K562 (cell line): ENCODE measurements at regions not wholly inside any gene's neighbourhood (a gene's known extent, or its start where the extent isn't known, plus 50 kb on each side); places are given as distances from the start of the nearest gene placed in this dataset.
A peak's percentile ranks its signal among the peaks of the same experiment; 100 is the strongest.

ENCODE experiments used
- ATF7 ChIP-seq: fragments of 450-650 bp; IDR thresholded peaks from 2 replicates; pipeline ENCODE4 v1.7.1; 2014; ENCODE audit warnings: mild to moderate bottlenecking, moderate library complexity
- CBX2 ChIP-seq: fragments of 200-600 bp; sonication (generic); IDR thresholded peaks from one replicate; pipeline ENCODE4 v1.6.1; 2012; ENCODE audit warnings: mild to moderate bottlenecking, low read length, inconsistent platforms; ENCODE audit not compliant: insufficient read depth, poor library complexity, severe bottlenecking
- CEBPB ChIP-seq: fragments of 450-650 bp; IDR thresholded peaks from 2 replicates; pipeline ENCODE4 v1.6.1; 2016; ENCODE audit warnings: missing genetic modification characterization, missing compliant biosample characterization
- CEBPG ChIP-seq, 3 experiments: fragments of 200-800 bp in 1 of 3; sonication (Bioruptor generic) in 1 of 3; sonication (generic) in 1 of 3; formaldehyde crosslinking in 1 of 3; IDR thresholded peaks in 2 of 3; conservative IDR thresholded peaks in 1 of 3; 2 replicates each; pipeline versions ENCODE4 v1.6.1 to v1.8.0; 2016 to 2022; ENCODE audit warnings: missing compliant biosample characterization in 2 of 3, missing genetic modification characterization in 2 of 3, mild to moderate bottlenecking in 1 of 3, missing genetic modification reagents in 1 of 3
- CHCHD3 ChIP-seq: fragments of 250-450 bp; sonication (Bioruptor Pico); IDR thresholded peaks from 2 replicates; pipeline ENCODE4 v2.1.2; 2022; ENCODE audit warnings: mild to moderate bottlenecking
- CTBP1 ChIP-seq: fragments of 450-650 bp; IDR thresholded peaks from 2 replicates; pipeline ENCODE4 v1.6.1; 2016; ENCODE audit warnings: borderline replicate concordance
- FOS ChIP-seq: IDR thresholded peaks from 3 replicates; pipeline ENCODE4 v1.6.1; 2011; ENCODE audit not compliant: insufficient read length; ENCODE audit errors: extremely low read depth
- FOSL1 ChIP-seq: fragments of 200-800 bp; sonication (Bioruptor generic); conservative IDR thresholded peaks from 2 replicates; pipeline ENCODE4 v1.6.1; 2016; ENCODE audit warnings: missing genetic modification characterization, missing compliant biosample characterization
- FOXM1 ChIP-seq, 2 experiments: fragments of 450-650 bp in 1 of 2; sonication (generic) in 1 of 2; formaldehyde crosslinking in 1 of 2; IDR thresholded peaks; 2 replicates each; pipeline versions ENCODE4 v1.6.1 to v1.9.0; 2017 to 2022; ENCODE audit warnings: low read depth in 2 of 2, mild to moderate bottlenecking in 2 of 2, missing genetic modification reagents in 1 of 2, moderate library complexity in 1 of 2
- GABPA ChIP-seq: fragments of 200-800 bp; sonication (Bioruptor generic); conservative IDR thresholded peaks from 2 replicates; pipeline ENCODE4 v1.6.1; 2016; ENCODE audit warnings: low read depth, missing genetic modification characterization, missing compliant biosample characterization
- KAT2B ChIP-seq: IDR thresholded peaks from one replicate; pipeline ENCODE4 v1.6.1; 2012; ENCODE audit warnings: low read depth, mild to moderate bottlenecking, control low read depth, inconsistent platforms, low read length, moderate library complexity
- KDM1A ChIP-seq, 2 experiments: fragments of 450-650 bp; IDR thresholded peaks; 2 replicates each; pipeline ENCODE4 v1.6.1; 2016; ENCODE audit warnings: mild to moderate bottlenecking in 2 of 2
- KLF10 ChIP-seq: fragments of 250-450 bp; sonication (Bioruptor Pico); IDR thresholded peaks from 2 replicates; pipeline ENCODE4 v1.6.1; 2021; ENCODE audit warnings: matching md5 sums
- MECOM ChIP-seq: fragments of 250-450 bp; sonication (Bioruptor Pico); IDR thresholded peaks from 2 replicates; pipeline ENCODE4 v1.8.0; 2022; ENCODE audit warnings: inconsistent platforms
- MYNN ChIP-seq, 2 experiments: sonication (generic); formaldehyde crosslinking in 1 of 2; IDR thresholded peaks; 2 replicates each; pipeline versions ENCODE4 v1.5.0 to v1.6.1; 2016 to 2020; ENCODE audit warnings: antibody characterized with exemption in 1 of 2, missing genetic modification reagents in 1 of 2
- SIRT6 ChIP-seq: IDR thresholded peaks from one replicate; pipeline ENCODE4 v1.6.1; 2012; ENCODE audit warnings: low read depth, mild to moderate bottlenecking, control low read depth, inconsistent platforms, low read length, moderate library complexity
- SREBF2 ChIP-seq: sonication (generic); formaldehyde crosslinking; IDR thresholded peaks from 2 replicates; pipeline ENCODE4 v1.4.0; 2020; ENCODE audit warnings: mild to moderate bottlenecking, missing genetic modification reagents
- SRSF3 ChIP-seq: fragments of 200-400 bp; formaldehyde crosslinking; IDR thresholded peaks from 2 replicates; pipeline ENCODE4 v1.6.1; 2016; ENCODE audit warnings: mild to moderate bottlenecking, low read length, moderate library complexity; ENCODE audit not compliant: insufficient read depth
- STAT5A ChIP-seq: IDR thresholded peaks from 2 replicates; pipeline ENCODE4 v1.6.1; 2012; ENCODE audit warnings: low read length, inconsistent platforms, borderline replicate concordance
- TARDBP ChIP-seq: fragments of 450-650 bp; IDR thresholded peaks from 2 replicates; pipeline ENCODE4 v1.6.1; 2016
- TFAP4 ChIP-seq: sonication (generic); formaldehyde crosslinking; IDR thresholded peaks from 2 replicates; pipeline ENCODE4 v1.8.0; 2022; ENCODE audit warnings: missing genetic modification reagents, mild to moderate bottlenecking, moderate library complexity, borderline replicate concordance
- U2AF1 ChIP-seq: fragments of 200-400 bp; formaldehyde crosslinking; optimal IDR thresholded peaks from 2 replicates; pipeline ENCODE3; 2017; ENCODE audit warnings: mild to moderate bottlenecking, low read depth, low read length, moderate library complexity
- ZBTB11 ChIP-seq, 3 experiments: fragments of 200-800 bp in 1 of 3; fragments of 250-450 bp in 1 of 3; fragments of 450-650 bp in 1 of 3; sonication (Bioruptor Pico) in 1 of 3; sonication (Bioruptor generic) in 1 of 3; formaldehyde crosslinking in 1 of 3; IDR thresholded peaks; 2 replicates each; pipeline versions ENCODE4 v1.6.1 to v1.8.0; 2016 to 2022; ENCODE audit warnings: mild to moderate bottlenecking in 2 of 3, missing genetic modification characterization in 2 of 3, missing compliant biosample characterization in 1 of 3, moderate library complexity in 1 of 3
- ZNF217 ChIP-seq: sonication (generic); formaldehyde crosslinking; IDR thresholded peaks from 2 replicates; pipeline ENCODE4 v1.8.0; 2022; ENCODE audit warnings: mild to moderate bottlenecking, missing genetic modification reagents
- ZNF253 ChIP-seq: fragments of 250-450 bp; sonication (Bioruptor Pico); conservative IDR thresholded peaks from 2 replicates; pipeline ENCODE4 v1.6.1; 2021; ENCODE audit warnings: mild to moderate bottlenecking
- ZNF57 ChIP-seq: fragments of 450-650 bp; formaldehyde crosslinking; IDR thresholded peaks from 2 replicates; pipeline ENCODE4 v1.4.0; 2020; ENCODE audit warnings: mild to moderate bottlenecking, moderate library complexity
- ZNF586 ChIP-seq: fragments of 450-650 bp; formaldehyde crosslinking; conservative IDR thresholded peaks from 2 replicates; pipeline ENCODE4 v1.4.0; 2020; ENCODE audit warnings: mild to moderate bottlenecking, moderate library complexity

GRCh38 chr2:65630643-65631042, 198.2 kb upstream of the SPRED2 start (continued):
- TF ChIP-seq ZNF217 (no peak), CHCHD3 (CRISPR knock-in tag) (no peak), ZBTB11 (CRISPR knock-in tag; IDR thresholded peaks at IDR 0.05) (no peak), U2AF1 (no peak), SIRT6 (no peak), MYNN (IDR thresholded peaks at IDR 0.05) (no peak), MYNN (CRISPR knock-in tag; IDR thresholded peaks at IDR 0.05) (no peak), TARDBP (no peak), GABPA (tag) (no peak), CEBPB (tag) (peak; percentile 52), ATF7 (0 out of 2 replicates have a peak, but pooled peaks have one; percentile 27), KDM1A (IDR thresholded peaks at IDR 0.05) (no peak), ZNF253 (CRISPR knock-in tag) (no peak), KLF10 (CRISPR knock-in tag) (no peak), SRSF3 (no peak), ZNF586 (CRISPR knock-in tag) (no peak), CBX2 (no peak), ZNF57 (CRISPR knock-in tag) (no peak), FOSL1 (tag) (peak; percentile 76), KAT2B (no peak), TFAP4 (no peak), FOXM1 (IDR thresholded peaks at IDR 0.05; ENCODE audit: low read depth) (no peak), FOXM1 (CRISPR knock-in tag; IDR thresholded peaks at IDR 0.05; ENCODE audit: low read depth) (no peak), CTBP1 (peak; percentile 61), SREBF2 (CRISPR knock-in tag) (no peak), MECOM (CRISPR knock-in tag) (0 out of 2 replicates have a peak, but pooled peaks have one; percentile 17), STAT5A (no peak), CEBPG (CRISPR knock-in tag; IDR thresholded peaks at IDR 0.05) (no peak), CEBPG (tag; conservative IDR thresholded peaks at IDR 0.05 in 1 of 2, IDR thresholded peaks at IDR 0.05 in 1 of 2) (peak; percentile 68 to 91; a peak in 3 of 4 replicates), FOS (no peak)
